Keratinocyte (primary cell): ENCODE measurements at regions not wholly inside any gene's neighbourhood (a gene's known extent, or its start where the extent isn't known, plus 50 kb on each side); places are given as distances from the start of the nearest gene placed in this dataset.

Experiments
- DNase-seq: peaks from one replicate; pipeline ENCODE4 v3.0.0-alpha.2; 2011; ENCODE audit warnings: low read depth, missing footprints, low spot score
- FAIRE-seq: peaks from 2 replicates; lab custom pipeline; 2011; peaks lifted over from hg19 to GRCh38; lab: Jason Lieb, UNC
- H2AFZ ChIP-seq: 2 replicates; pipeline ENCODE4 v1.6.0; 2012; ENCODE audit warnings: low read length, control low read depth, inconsistent platforms; ENCODE audit not compliant: control insufficient read depth
- H3K27ac ChIP-seq: 2 replicates; pipeline ENCODE4 v1.5.1; 2011; ENCODE audit warnings: low read length; ENCODE audit not compliant: control insufficient read depth, insufficient read depth
- H3K27me3 ChIP-seq: 3 replicates; pipeline ENCODE4 v1.6.0; 2011; ENCODE audit warnings: low read length; ENCODE audit not compliant: control insufficient read depth, insufficient read depth; ENCODE audit errors: extremely low read depth
- H3K36me3 ChIP-seq, 2 experiments: 2 replicates in 1 of 2; 3 replicates in 1 of 2; pipeline ENCODE4 v1.5.1; 2011; ENCODE audit warnings: low read length in 2 of 2, mild to moderate bottlenecking in 1 of 2; ENCODE audit not compliant: control insufficient read depth in 2 of 2, insufficient read depth in 2 of 2; ENCODE audit errors: extremely low read depth in 1 of 2
- H3K4me1 ChIP-seq: 3 replicates; pipeline ENCODE4 v1.5.1; 2011; ENCODE audit warnings: low read length; ENCODE audit not compliant: control insufficient read depth, insufficient read depth; ENCODE audit errors: extremely low read depth
- H3K4me2 ChIP-seq: 3 replicates; pipeline ENCODE4 v1.6.0; 2011; ENCODE audit warnings: low read depth, low read length; ENCODE audit not compliant: control insufficient read depth, insufficient read depth; ENCODE audit errors: extremely low read depth
- H3K4me3 ChIP-seq, 3 experiments: fragments of 200-600 bp in 1 of 3; sonication (generic) in 1 of 3; 2 replicates in 2 of 3; 3 replicates in 1 of 3; pipeline ENCODE4 v1.5.1; 2011 to 2016; ENCODE audit warnings: low read length in 3 of 3, mild to moderate bottlenecking in 3 of 3, control low read depth in 2 of 3, inconsistent platforms in 1 of 3, low read depth in 1 of 3, mixed read lengths in 1 of 3, mixed run types in 1 of 3, moderate library complexity in 1 of 3; ENCODE audit not compliant: control insufficient read depth in 2 of 3, insufficient read depth in 2 of 3; ENCODE audit errors: extremely low read depth in 1 of 3
- H3K79me2 ChIP-seq: 2 replicates; pipeline ENCODE4 v1.6.0; 2012; ENCODE audit warnings: low read length; ENCODE audit not compliant: control insufficient read depth, insufficient read depth
- H3K9ac ChIP-seq: 3 replicates; pipeline ENCODE4 v1.6.0; 2011; ENCODE audit warnings: low read length; ENCODE audit not compliant: control insufficient read depth, insufficient read depth; ENCODE audit errors: extremely low read depth
- H3K9me1 ChIP-seq: 3 replicates; pipeline ENCODE4 v1.6.0; 2011; ENCODE audit warnings: low read length; ENCODE audit not compliant: control insufficient read depth, insufficient read depth; ENCODE audit errors: extremely low read depth
- H3K9me3 ChIP-seq: 2 replicates; pipeline ENCODE4 v1.5.1; 2012; ENCODE audit warnings: low read depth, low read length; ENCODE audit not compliant: control insufficient read depth
- H4K20me1 ChIP-seq: 3 replicates; pipeline ENCODE4 v1.6.0; 2011; ENCODE audit warnings: low read length; ENCODE audit not compliant: control insufficient read depth, insufficient read depth; ENCODE audit errors: extremely low read depth
- CTCF ChIP-seq, 3 experiments: IDR thresholded peaks in 1 of 3; conservative IDR thresholded peaks in 1 of 3; optimal IDR thresholded peaks in 1 of 3; 2 replicates in 2 of 3; 3 replicates in 1 of 3; pipeline versions ENCODE3 to v1.5.1; 2011; ENCODE audit warnings: low read length in 3 of 3, mild to moderate bottlenecking in 3 of 3, moderate library complexity in 2 of 3, control low read depth in 1 of 3, inconsistent platforms in 1 of 3; ENCODE audit not compliant: insufficient read depth in 2 of 3; ENCODE audit errors: extremely low read depth in 1 of 3
- EZH2 ChIP-seq: IDR thresholded peaks from one replicate; pipeline ENCODE4 v1.6.1; 2012; ENCODE audit warnings: inconsistent platforms, mild to moderate bottlenecking, low read length, moderate library complexity
- dilution Hi-C: fragments of 300-500 bp; cut with MboI; formaldehyde crosslinking; loops from one replicate; pipeline ENCODE4 v1.7.0; 2020; ENCODE audit warnings: low sequenced_read_pairs; ENCODE audit not compliant: extremely low pct_ligation_motif_present

DNA sequence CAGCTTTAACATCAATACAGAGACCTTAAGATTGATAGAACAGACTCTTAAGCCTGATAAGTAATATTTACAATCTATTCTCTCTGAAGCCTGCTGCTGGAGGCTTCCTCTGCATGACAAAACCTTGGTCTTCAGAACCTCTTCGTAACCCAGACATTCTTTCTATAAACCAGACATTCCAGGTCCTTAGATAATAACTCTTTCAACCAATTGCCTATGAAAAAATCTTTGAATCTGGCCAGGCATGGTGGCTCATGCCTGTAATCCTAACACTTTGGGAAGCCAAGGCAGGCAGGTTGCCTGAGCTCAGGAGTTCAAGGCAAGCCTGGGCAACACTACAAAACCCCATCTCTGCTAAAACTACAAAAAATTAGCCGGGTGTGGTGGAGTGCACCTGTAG, 327.8 kb downstream of the ENC1 start:
- no peak overlapping the region for H3K27ac ChIP-seq
- FAIRE-seq (no peak), DNase-seq (no peak)
- H4K20me1 ChIP-seq, result no peaks in the 10 kb centered on the region
- H3K79me2 ChIP-seq, result no peaks in the 10 kb centered on the region
- no peak overlapping the region for H3K4me2 ChIP-seq
- no peak overlapping the region for H3K4me3 ChIP-seq
- TF ChIP-seq CTCF (optimal IDR thresholded peaks at IDR 0.05 in 1 of 3, IDR thresholded peaks at IDR 0.05 in 1 of 3, conservative IDR thresholded peaks at IDR 0.05 in 1 of 3; ENCODE audit: extremely low read depth in 1 of 3, insufficient read depth in 2 of 3, low read length in 3 of 3) (no peak), EZH2 (no peak)
- no peaks in the 10 kb centered on the region for H3K9me3 ChIP-seq
- no peaks in the 10 kb centered on the region for H3K9me1 ChIP-seq
- H2AFZ ChIP-seq, result no peak overlapping the region
- H3K36me3 ChIP-seq, result no peaks in the 10 kb centered on the region
- H3K9ac ChIP-seq, result no peak overlapping the region
- H3K4me1 ChIP-seq, result peaks cover 33% of the 10 kb centered on the region
- no peaks in the 10 kb centered on the region for H3K27me3 ChIP-seq
- dilution Hi-C loops, result no loop called here

- no peak overlapping the region for H3K27ac ChIP-seq
- no peaks in the 10 kb centered on the region for H4K20me1 ChIP-seq
- H3K27me3 ChIP-seq, result no peaks in the 10 kb centered on the region
- no peak for TF ChIP-seq CTCF (optimal IDR thresholded peaks at IDR 0.05 in 1 of 3, IDR thresholded peaks at IDR 0.05 in 1 of 3, conservative IDR thresholded peaks at IDR 0.05 in 1 of 3; ENCODE audit: extremely low read depth in 1 of 3, insufficient read depth in 2 of 3, low read length in 3 of 3)
- no peak for TF ChIP-seq EZH2
- dilution Hi-C loops, result no loop called here
- H3K9me3 ChIP-seq, result no peaks in the 10 kb centered on the region
- H3K4me1 ChIP-seq, result peaks cover 31% of the 10 kb centered on the region
- H3K9me1 ChIP-seq, result no peaks in the 10 kb centered on the region
- H2AFZ ChIP-seq, result no peak overlapping the region
- no peak overlapping the region for H3K4me2 ChIP-seq
- no peak overlapping the region for H3K4me3 ChIP-seq
- FAIRE-seq, result no peak
- DNase-seq, result no peak
- no peaks in the 10 kb centered on the region for H3K36me3 ChIP-seq
- no peak overlapping the region for H3K9ac ChIP-seq
- no peaks in the 10 kb centered on the region for H3K79me2 ChIP-seq
These were observed 328.6 kb downstream of the ENC1 start for GRCh38 chr5:74311961-74312360.
